ENCODE measurements at regions not wholly inside any gene's neighbourhood (a gene's known extent, or its start where the extent isn't known, plus 50 kb on each side); places are given as distances from the start of the nearest gene placed in this dataset.

- TF ChIP-seq CTCF (IDR thresholded peaks at IDR 0.05) (no peak), NFYB (CRISPR knock-in tag; conservative IDR thresholded peaks at IDR 0.05; ENCODE audit: low read depth) (no peak), ZNF512 (CRISPR knock-in tag; IDR thresholded peaks at IDR 0.05; ENCODE audit: borderline replicate concordance) (no peak), ATF2 (CRISPR knock-in tag; IDR thresholded peaks at IDR 0.05; ENCODE audit: borderline replicate concordance, low read depth) (no peak), ZNF317 (CRISPR knock-in tag; IDR thresholded peaks at IDR 0.05; ENCODE audit: borderline replicate concordance, low read depth) (no peak), ZBTB21 (CRISPR knock-in tag; IDR thresholded peaks at IDR 0.05; ENCODE audit: borderline replicate concordance) (no peak)
These were observed 770.4 kb upstream of the SEMA6D start for GRCh38 chr15:46946953-46947352.

Data from WTC11 (cell line).